ENCODE measurements at regions not wholly inside any gene's neighbourhood (a gene's known extent, or its start where the extent isn't known, plus 50 kb on each side); places are given as distances from the start of the nearest gene placed in this dataset.

DNA sequence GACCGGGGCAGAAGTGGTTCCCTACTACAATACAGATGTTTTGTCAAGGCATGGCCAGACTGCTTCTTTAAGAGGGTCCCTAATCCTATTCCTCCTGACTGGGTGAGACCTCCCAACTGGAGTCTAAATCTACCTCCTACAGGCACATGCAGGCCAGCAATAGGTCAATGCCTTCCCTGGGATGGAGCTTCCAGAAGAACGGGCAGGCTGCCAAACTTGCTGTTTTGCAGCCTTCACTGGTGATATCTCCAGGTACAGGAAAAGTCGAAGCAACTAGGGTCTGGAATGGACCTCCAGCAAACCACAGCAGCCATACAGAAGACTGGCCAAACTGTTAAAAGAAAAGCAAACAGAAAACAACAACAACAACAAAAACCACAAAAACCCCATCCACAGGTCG, 678.4 kb upstream of the DIAPH2 start:
- TF ChIP-seq CTCF (IDR thresholded peaks at IDR 0.05; ENCODE audit: low read depth, low read length) = no peak
- TF ChIP-seq EZH2phosphoT487 (IDR thresholded peaks at IDR 0.05; ENCODE audit: low read depth) = no peak
